CD4-positive, alpha-beta T cell (primary cell): ENCODE measurements at regions not wholly inside any gene's neighbourhood (a gene's known extent, or its start where the extent isn't known, plus 50 kb on each side); places are given as distances from the start of the nearest gene placed in this dataset.

Experiments used
- ATAC-seq: fragments of 200-7000 bp; cut with Tn5 transposase; one replicate; pipeline ENCODE4 v1.10.0; 2022; ENCODE audit warnings: mild to moderate bottlenecking; ENCODE audit not compliant: poor library complexity
- CTCF ChIA-PET: fragments of 350-600 bp; sonication (Branson Sonifier 250); formaldehyde crosslinking; loops from one replicate; lab custom pipeline; 2021; ENCODE audit warnings: antibody characterized with exemption, inconsistent platforms; lab: Charles Lee
- POLR2A ChIA-PET: fragments of 350-600 bp; sonication (Branson Sonifier 250); formaldehyde crosslinking; loops from one replicate; lab custom pipeline; 2021; ENCODE audit warnings: antibody characterized with exemption, inconsistent platforms; lab: Charles Lee
- DNase-seq, 14 experiments: peaks; one replicate each; pipeline ENCODE4 v3.0.0-alpha.2; 2013 to 2020; ENCODE audit warnings: mixed read lengths in 2 of 14
- H3K27ac ChIP-seq, 2 donors: one replicate each; pipeline versions ENCODE4 v1.5.1 to v1.7.0; 2013; ENCODE audit warnings: low read length in 2 of 2, low read depth in 1 of 2, mild to moderate bottlenecking in 1 of 2
- H3K27me3 ChIP-seq, 2 experiments: 1 replicate in 1 of 2; 2 replicates in 1 of 2; pipeline versions ENCODE4 v1.6.1 to v1.7.0; 2013; ENCODE audit warnings: low read length in 2 of 2, control low read depth in 1 of 2, mild to moderate bottlenecking in 1 of 2, moderate library complexity in 1 of 2; ENCODE audit not compliant: insufficient read depth in 2 of 2, control insufficient read depth in 1 of 2
- H3K36me3 ChIP-seq: one replicate; pipeline ENCODE4 v1.6.1; 2013; ENCODE audit warnings: low read length, control low read depth; ENCODE audit not compliant: insufficient read depth
- H3K4me1 ChIP-seq: one replicate; pipeline ENCODE4 v1.6.1; 2013; ENCODE audit warnings: low read length, control low read depth; ENCODE audit not compliant: insufficient read depth
- H3K4me3 ChIP-seq: one replicate; pipeline ENCODE4 v1.5.1; 2013; ENCODE audit warnings: mild to moderate bottlenecking, low read length, moderate library complexity
- H3K9me3 ChIP-seq, 2 experiments: 1 replicate in 1 of 2; 2 replicates in 1 of 2; pipeline versions ENCODE4 v1.6.1 to v1.7.0; 2013; ENCODE audit warnings: low read length in 2 of 2, mild to moderate bottlenecking in 2 of 2, control low read depth in 1 of 2, moderate library complexity in 1 of 2; ENCODE audit not compliant: control insufficient read depth in 1 of 2, insufficient read depth in 1 of 2
- H3K27ac Mint-ChIP-seq: one replicate; pipeline ENCODE4 v1.8.0; 2020; ENCODE audit warnings: mixed read lengths
- H3K27me3 Mint-ChIP-seq: one replicate; pipeline ENCODE4 v1.8.0; 2021; ENCODE audit warnings: mixed read lengths
- H3K36me3 Mint-ChIP-seq: one replicate; pipeline ENCODE4 v1.8.0; 2021; ENCODE audit warnings: low read depth, mixed read lengths
- H3K4me1 Mint-ChIP-seq: one replicate; pipeline ENCODE4 v1.8.0; 2021; ENCODE audit warnings: low read depth, mixed read lengths
- H3K4me3 Mint-ChIP-seq: one replicate; pipeline ENCODE4 v1.8.0; 2020; ENCODE audit warnings: mild to moderate bottlenecking, mixed read lengths
- H3K9me3 Mint-ChIP-seq: one replicate; pipeline ENCODE4 v1.8.0; 2020; ENCODE audit warnings: mixed read lengths
- intact Hi-C, 2 experiments: fragments of 100-400 bp; cut with DNase I in 1 of 2; cut with micrococcal nuclease in 1 of 2; formaldehyde crosslinking; loops; one replicate each; pipeline versions ENCODE4 v1.15.1 to v1.9.0; 2023 to 2025; cut with DNase I, micrococcal nuclease
- TF ChIP-seq, protein P1 (sequence below): fragments of 200-600 bp; IDR thresholded peaks from one replicate; pipeline ENCODE4 v1.8.0; 2022; ENCODE audit warnings: antibody characterized with exemption, mild to moderate bottlenecking

GRCh38 chr5:110338341-110339083, 388.0 kb downstream of the TMEM232 start:
- intact Hi-C loops, result no loop called here
- H3K36me3 ChIP-seq, result no peaks in the 10 kb centered on the region
- H3K27ac Mint-ChIP-seq, result no peak overlapping the region
- ATAC-seq, result no peak
- H3K27me3 ChIP-seq, result no peaks in the 10 kb centered on the region
- H3K9me3 ChIP-seq, result no peaks in the 10 kb centered on the region
- no peak overlapping the region for H3K27ac ChIP-seq
- ChIA-PET POLR2A (no interaction called here), CTCF (interaction anchor here (0.9 kb wide), 1 partner anchor 25 kb away, joined by 3 read pairs; no protein-coding TSS in a partner anchor)
- DNase-seq, result no peak
- no peak overlapping the region for H3K4me3 Mint-ChIP-seq
- H3K4me3 ChIP-seq, result no peak overlapping the region
- H3K4me1 Mint-ChIP-seq, result no peaks in the 10 kb centered on the region
- no peaks in the 10 kb centered on the region for H3K9me3 Mint-ChIP-seq
- H3K4me1 ChIP-seq, result no peaks in the 10 kb centered on the region
- TF ChIP-seq, protein P1, sequence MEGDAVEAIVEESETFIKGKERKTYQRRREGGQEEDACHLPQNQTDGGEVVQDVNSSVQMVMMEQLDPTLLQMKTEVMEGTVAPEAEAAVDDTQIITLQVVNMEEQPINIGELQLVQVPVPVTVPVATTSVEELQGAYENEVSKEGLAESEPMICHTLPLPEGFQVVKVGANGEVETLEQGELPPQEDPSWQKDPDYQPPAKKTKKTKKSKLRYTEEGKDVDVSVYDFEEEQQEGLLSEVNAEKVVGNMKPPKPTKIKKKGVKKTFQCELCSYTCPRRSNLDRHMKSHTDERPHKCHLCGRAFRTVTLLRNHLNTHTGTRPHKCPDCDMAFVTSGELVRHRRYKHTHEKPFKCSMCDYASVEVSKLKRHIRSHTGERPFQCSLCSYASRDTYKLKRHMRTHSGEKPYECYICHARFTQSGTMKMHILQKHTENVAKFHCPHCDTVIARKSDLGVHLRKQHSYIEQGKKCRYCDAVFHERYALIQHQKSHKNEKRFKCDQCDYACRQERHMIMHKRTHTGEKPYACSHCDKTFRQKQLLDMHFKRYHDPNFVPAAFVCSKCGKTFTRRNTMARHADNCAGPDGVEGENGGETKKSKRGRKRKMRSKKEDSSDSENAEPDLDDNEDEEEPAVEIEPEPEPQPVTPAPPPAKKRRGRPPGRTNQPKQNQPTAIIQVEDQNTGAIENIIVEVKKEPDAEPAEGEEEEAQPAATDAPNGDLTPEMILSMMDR, result no peak
- no peaks in the 10 kb centered on the region for H3K36me3 Mint-ChIP-seq
- H3K27me3 Mint-ChIP-seq, result no peaks in the 10 kb centered on the region

DNA sequence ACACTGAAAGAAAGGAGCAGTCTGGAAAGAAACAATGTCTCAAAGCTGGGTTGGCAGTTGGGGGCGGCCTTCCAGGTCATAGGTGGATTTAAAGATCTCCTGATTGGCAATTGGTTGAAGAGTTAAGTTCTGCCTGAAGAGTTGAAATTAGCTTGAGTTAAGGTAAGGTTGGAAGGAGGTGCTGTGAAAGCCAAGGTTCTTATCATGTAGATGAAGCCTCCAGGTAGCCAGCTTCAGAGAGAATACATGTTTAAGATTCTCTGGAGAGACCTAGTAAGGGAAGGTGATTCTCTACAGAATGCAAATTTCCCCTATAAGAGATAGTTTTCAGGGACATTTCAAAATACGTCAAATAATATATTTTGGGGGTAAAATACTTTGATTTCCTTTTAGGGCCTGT, 387.1 kb downstream of the TMEM232 start:
- no peak overlapping the region for H3K4me3 ChIP-seq
- CTCF ChIA-PET, result no interaction called here
- no peaks in the 10 kb centered on the region for H3K36me3 ChIP-seq
- intact Hi-C loops, result no loop called here
- Mint-ChIP-seq H3K9me3 (no peaks in the 10 kb centered on the region), H3K4me3 (no peak overlapping the region), H3K27ac (no peak overlapping the region), H3K36me3 (no peaks in the 10 kb centered on the region), H3K4me1 (no peaks in the 10 kb centered on the region), H3K27me3 (no peaks in the 10 kb centered on the region)
- H3K9me3 ChIP-seq, result no peaks in the 10 kb centered on the region
- H3K4me1 ChIP-seq, result no peaks in the 10 kb centered on the region
- H3K27me3 ChIP-seq, result no peaks in the 10 kb centered on the region
- POLR2A ChIA-PET, result no interaction called here
- TF ChIP-seq, protein P1, result no peak
- no peak overlapping the region for H3K27ac ChIP-seq
- no peak for DNase-seq
- ATAC-seq, result no peak

GRCh38 chr5:110341836-110342235, 384.6 kb downstream of the TMEM232 start:
- Mint-ChIP-seq H3K27me3 (no peaks in the 10 kb centered on the region), H3K4me1 (no peaks in the 10 kb centered on the region), H3K4me3 (no peak overlapping the region), H3K36me3 (no peaks in the 10 kb centered on the region), H3K9me3 (no peaks in the 10 kb centered on the region), H3K27ac (no peak overlapping the region)
- ChIA-PET CTCF (no interaction called here), POLR2A (no interaction called here)
- Histone ChIP-seq H3K36me3 (no peaks in the 10 kb centered on the region), H3K27ac (no peak overlapping the region), H3K9me3 (no peaks in the 10 kb centered on the region), H3K27me3 (no peaks in the 10 kb centered on the region), H3K4me1 (no peaks in the 10 kb centered on the region), H3K4me3 (no peak overlapping the region)
- intact Hi-C loops, result no loop called here
- DNase-seq (no peak), ATAC-seq (no peak)
- TF ChIP-seq, protein P1, result no peak
